OCI-LY7 (cell line): ENCODE measurements at regions not wholly inside any gene's neighbourhood (a gene's known extent, or its start where the extent isn't known, plus 50 kb on each side); places are given as distances from the start of the nearest gene placed in this dataset.

ENCODE experiments used
- BruUV-seq: library from RNA; stranded (reverse); fragments of 400-500 nt; replicated peaks from 2 replicates; lab custom pipeline; 2021; lab: Mats Ljungman, UMichigan
- CTCF ChIA-PET: fragments of 300-600 bp; sonication (Branson Sonifier 250); formaldehyde crosslinking; loops from one replicate; lab custom pipeline; 2022; ENCODE audit warnings: antibody characterized with exemption; ENCODE audit not compliant: unreplicated experiment; lab: Charles Lee
- POLR2A ChIA-PET: fragments of 300-600 bp; sonication (Branson Sonifier 250); formaldehyde crosslinking; loops from one replicate; lab custom pipeline; 2022; ENCODE audit warnings: antibody characterized with exemption; lab: Charles Lee
- DNase-seq: peaks from one replicate; pipeline ENCODE4 v3.0.0-alpha.2; 2015; ENCODE audit warnings: low spot score
- H2AFZ ChIP-seq: fragments of 200-600 bp; sonication (generic), shearing (Covaris generic); 2 replicates; pipeline ENCODE4 v1.6.1; 2014; ENCODE audit warnings: mild to moderate bottlenecking, antibody characterized with exemption, low read length, moderate library complexity
- H3K27ac ChIP-seq: fragments of 200-600 bp; sonication (generic); 2 replicates; pipeline ENCODE4 v1.5.1; 2014; ENCODE audit warnings: mixed run types, low read depth, mild to moderate bottlenecking, moderate library complexity, low read length, inconsistent platforms; ENCODE audit not compliant: poor library complexity, severe bottlenecking
- H3K36me3 ChIP-seq: fragments of 200-600 bp; sonication (generic); 2 replicates; pipeline ENCODE4 v1.6.1; 2014; ENCODE audit warnings: mild to moderate bottlenecking, antibody characterized with exemption, low read length, moderate library complexity, mixed read lengths; ENCODE audit not compliant: insufficient read depth
- H3K4me1 ChIP-seq: fragments of 200-600 bp; sonication (generic); 2 replicates; pipeline ENCODE4 v1.5.1; 2014; ENCODE audit warnings: mild to moderate bottlenecking, low read length; ENCODE audit not compliant: insufficient read depth, poor library complexity, severe bottlenecking
- H3K4me2 ChIP-seq: fragments of 200-600 bp; sonication (generic); 2 replicates; pipeline ENCODE4 v1.6.1; 2014; ENCODE audit warnings: mild to moderate bottlenecking, low read length
- H3K4me3 ChIP-seq: fragments of 200-600 bp; sonication (generic); 2 replicates; pipeline ENCODE4 v1.5.1; 2014; ENCODE audit warnings: mild to moderate bottlenecking, low read depth, low read length; ENCODE audit not compliant: poor library complexity, severe bottlenecking
- H3K79me2 ChIP-seq: fragments of 200-600 bp; sonication (generic); 2 replicates; pipeline ENCODE4 v1.6.1; 2016; ENCODE audit warnings: low read depth, mild to moderate bottlenecking, low read length, moderate library complexity, mixed read lengths; ENCODE audit not compliant: insufficient read depth
- H3K9me2 ChIP-seq: fragments of 200-600 bp; sonication (generic); 2 replicates; pipeline ENCODE4 v1.6.1; 2016; ENCODE audit warnings: mild to moderate bottlenecking, low read length, mixed read lengths; ENCODE audit not compliant: insufficient read depth
- H3K9me3 ChIP-seq: fragments of 200-600 bp; sonication (generic); 2 replicates; pipeline ENCODE4 v1.6.1; 2014; ENCODE audit warnings: mild to moderate bottlenecking, mixed run types, low read length, mixed read lengths
- H4K20me1 ChIP-seq: fragments of 200-600 bp; sonication (generic); 2 replicates; pipeline ENCODE4 v1.6.1; 2014; ENCODE audit warnings: mild to moderate bottlenecking, antibody characterized with exemption, low read length, moderate library complexity, mixed read lengths; ENCODE audit not compliant: insufficient read depth
- EZH2phosphoT487 ChIP-seq: fragments of 200-600 bp; sonication (generic); IDR thresholded peaks from 2 replicates; pipeline ENCODE4 v1.6.1; 2018; ENCODE audit warnings: low read depth, borderline replicate concordance, mild to moderate bottlenecking, mixed run types, antibody characterized with exemption, low read length, moderate library complexity, mixed read lengths
- intact Hi-C: fragments of 100-400 bp; cut with micrococcal nuclease; formaldehyde crosslinking; loops from one replicate; pipeline ENCODE4 v1.10.0; 2022; ENCODE audit not compliant: unreplicated experiment
- TF ChIP-seq, protein P1 (sequence below): fragments of 200-600 bp; sonication (generic); conservative IDR thresholded peaks from 2 replicates; pipeline ENCODE4 v1.5.1; 2014; ENCODE audit warnings: mild to moderate bottlenecking, antibody characterized with exemption, low read length, moderate library complexity, mixed read lengths

DNA sequence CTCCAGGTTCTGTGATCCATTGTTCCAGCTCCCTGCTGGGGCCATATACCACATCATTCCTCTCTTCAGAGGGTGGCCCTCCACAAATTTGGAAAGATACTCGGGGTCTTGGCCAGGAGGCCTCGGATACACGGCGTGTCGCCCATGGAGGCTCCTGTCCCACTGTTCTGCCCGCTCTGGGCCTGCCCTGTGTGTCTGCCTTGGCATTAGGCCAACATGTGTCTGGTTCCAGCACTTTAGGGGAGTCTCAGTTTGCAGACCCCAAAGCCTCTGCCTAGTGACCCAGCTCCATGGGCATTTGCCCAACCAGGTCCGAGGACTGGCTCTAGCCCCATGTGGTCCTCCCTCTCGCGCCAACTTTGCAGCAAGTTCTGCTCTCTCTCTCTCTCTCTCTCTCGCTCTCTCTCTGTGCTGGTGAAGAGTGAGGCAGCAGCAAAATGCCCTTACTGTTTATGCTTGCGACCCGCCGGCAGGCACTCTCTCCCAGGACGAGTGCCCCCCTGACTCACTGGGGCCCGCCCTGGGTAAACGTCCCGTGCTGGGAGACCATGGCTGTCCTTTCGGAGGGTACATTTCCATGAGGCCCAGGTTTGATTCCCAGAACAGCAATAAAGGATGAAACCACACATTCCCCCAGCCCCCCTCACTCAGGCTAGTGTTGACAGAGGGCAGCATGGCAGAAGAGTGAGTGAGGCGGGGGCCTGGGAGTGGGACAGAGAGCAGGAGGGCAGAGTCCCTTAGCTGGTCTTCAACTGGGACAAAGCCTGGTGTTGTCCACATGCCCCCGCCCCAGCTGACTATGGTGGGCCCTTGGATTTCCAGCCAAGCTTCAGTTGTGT is 77.9 kb downstream of the ISG20 start:
- Histone ChIP-seq H4K20me1 (no peaks in the 10 kb centered on the region), H3K79me2 (no peaks in the 10 kb centered on the region), H3K27ac (no peak overlapping the region), H3K4me3 (no peak overlapping the region), H3K4me2 (no peak overlapping the region), H3K4me1 (no peaks in the 10 kb centered on the region), H3K9me2 (no peaks in the 10 kb centered on the region), H3K36me3 (no peaks in the 10 kb centered on the region), H3K9me3 (no peaks in the 10 kb centered on the region), H2AFZ (no peak overlapping the region)
- BruUV-seq: no TSS peak
- POLR2A ChIA-PET: interaction anchor here (0.6 kb wide), 1 partner anchor 251 kb away, joined by 3 read pairs; no protein-coding TSS in a partner anchor
- TF ChIP-seq EZH2phosphoT487: no peak
- TF ChIP-seq, protein P1, sequence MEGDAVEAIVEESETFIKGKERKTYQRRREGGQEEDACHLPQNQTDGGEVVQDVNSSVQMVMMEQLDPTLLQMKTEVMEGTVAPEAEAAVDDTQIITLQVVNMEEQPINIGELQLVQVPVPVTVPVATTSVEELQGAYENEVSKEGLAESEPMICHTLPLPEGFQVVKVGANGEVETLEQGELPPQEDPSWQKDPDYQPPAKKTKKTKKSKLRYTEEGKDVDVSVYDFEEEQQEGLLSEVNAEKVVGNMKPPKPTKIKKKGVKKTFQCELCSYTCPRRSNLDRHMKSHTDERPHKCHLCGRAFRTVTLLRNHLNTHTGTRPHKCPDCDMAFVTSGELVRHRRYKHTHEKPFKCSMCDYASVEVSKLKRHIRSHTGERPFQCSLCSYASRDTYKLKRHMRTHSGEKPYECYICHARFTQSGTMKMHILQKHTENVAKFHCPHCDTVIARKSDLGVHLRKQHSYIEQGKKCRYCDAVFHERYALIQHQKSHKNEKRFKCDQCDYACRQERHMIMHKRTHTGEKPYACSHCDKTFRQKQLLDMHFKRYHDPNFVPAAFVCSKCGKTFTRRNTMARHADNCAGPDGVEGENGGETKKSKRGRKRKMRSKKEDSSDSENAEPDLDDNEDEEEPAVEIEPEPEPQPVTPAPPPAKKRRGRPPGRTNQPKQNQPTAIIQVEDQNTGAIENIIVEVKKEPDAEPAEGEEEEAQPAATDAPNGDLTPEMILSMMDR: no peak
- intact Hi-C loops: no loop called here
- CTCF ChIA-PET: no interaction called here
- no peak for DNase-seq

DNA sequence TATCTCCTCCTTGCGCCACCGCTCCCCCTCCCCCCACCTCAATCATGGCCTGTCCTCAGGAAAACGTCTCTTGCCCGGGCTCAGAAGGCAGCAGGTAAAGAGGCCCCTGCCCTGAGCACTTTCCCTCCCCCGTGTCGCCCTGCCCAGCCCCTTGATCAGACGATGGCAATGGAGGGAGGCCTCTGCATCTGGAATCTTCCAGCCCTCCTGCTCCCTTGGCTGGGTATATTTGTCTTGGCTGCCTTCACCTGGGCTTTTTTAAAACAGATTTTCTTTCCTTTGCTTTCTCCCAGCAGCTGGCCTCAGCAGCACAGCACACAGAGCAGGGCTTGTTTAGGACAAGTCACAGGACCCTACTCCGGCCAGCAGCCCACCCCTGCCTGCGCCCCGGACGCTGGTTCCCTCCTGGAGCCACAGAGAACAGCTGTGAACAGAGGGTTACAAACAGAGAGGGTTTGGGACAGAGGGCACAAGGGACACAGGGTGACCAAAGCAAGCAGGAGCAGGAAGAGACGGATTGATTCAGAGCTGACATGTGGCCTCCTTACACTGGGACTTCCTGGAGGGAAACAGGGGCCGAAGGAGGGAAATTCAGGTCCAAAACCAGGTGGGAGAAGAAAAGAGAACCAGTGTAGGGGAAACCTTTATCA is 78.7 kb downstream of the ISG20 start:
- Histone ChIP-seq H3K9me2 (no peaks in the 10 kb centered on the region), H3K36me3 (no peaks in the 10 kb centered on the region), H4K20me1 (no peaks in the 10 kb centered on the region), H3K27ac (no peak overlapping the region), H3K4me1 (no peaks in the 10 kb centered on the region), H3K4me3 (no peak overlapping the region), H2AFZ (no peak overlapping the region), H3K9me3 (no peaks in the 10 kb centered on the region), H3K4me2 (no peak overlapping the region), H3K79me2 (no peaks in the 10 kb centered on the region)
- intact Hi-C loops: no loop called here
- no peak for TF ChIP-seq EZH2phosphoT487
- TF ChIP-seq, protein P1: no peak
- ChIA-PET CTCF (no interaction called here), POLR2A (interaction anchor here (0.6 kb wide), 1 partner anchor 252 kb away, joined by 3 read pairs; no protein-coding TSS in a partner anchor)
- no peak for DNase-seq
- BruUV-seq: no TSS peak

DNA sequence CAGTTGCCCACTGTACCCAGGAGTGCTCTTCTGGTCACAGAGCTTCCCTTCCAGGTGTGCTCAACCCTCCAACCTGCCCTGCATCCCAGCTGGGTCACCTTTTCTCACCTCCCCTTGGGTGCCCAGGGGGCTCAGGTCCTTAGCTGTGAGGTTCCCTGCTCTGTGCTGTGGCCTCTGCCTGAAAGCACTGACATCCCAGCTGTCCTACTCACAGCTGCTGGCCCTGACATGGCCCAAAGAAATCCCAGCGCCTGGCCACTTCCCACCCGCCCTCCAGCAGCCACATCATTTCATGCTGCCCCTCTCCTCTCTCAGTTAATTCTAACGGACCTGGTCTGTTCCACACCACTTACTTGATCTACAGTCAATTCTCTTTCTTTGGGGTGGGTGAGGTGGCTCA is 79.9 kb downstream of the ISG20 start:
- Histone ChIP-seq H3K4me1 (no peaks in the 10 kb centered on the region), H4K20me1 (no peaks in the 10 kb centered on the region), H3K9me3 (no peaks in the 10 kb centered on the region), H3K9me2 (no peaks in the 10 kb centered on the region), H3K4me2 (no peak overlapping the region), H2AFZ (no peak overlapping the region), H3K79me2 (no peaks in the 10 kb centered on the region), H3K27ac (no peak overlapping the region), H3K36me3 (no peaks in the 10 kb centered on the region), H3K4me3 (no peak overlapping the region)
- TF ChIP-seq, protein P1: no peak
- TF ChIP-seq EZH2phosphoT487: no peak
- CTCF ChIA-PET: no interaction called here
- no peak for DNase-seq
- POLR2A ChIA-PET: no interaction called here
- intact Hi-C loops: no loop called here
- BruUV-seq: no TSS peak
